RWPE2 (cell line): ENCODE measurements at regions not wholly inside any gene's neighbourhood (a gene's known extent, or its start where the extent isn't known, plus 50 kb on each side); places are given as distances from the start of the nearest gene placed in this dataset.

Source experiments
- ATAC-seq: fragments of 200-7000 bp; cut with Tn5 transposase; 3 replicates; pipeline ENCODE4 v1.9.1; 2021; ENCODE audit warnings: low read depth
- DNase-seq: peaks from one replicate; pipeline ENCODE4 v3.0.0-alpha.2; 2020; ENCODE audit warnings: low spot score
- H3K27ac ChIP-seq: fragments of 450-650 bp; 2 replicates; pipeline ENCODE4 v1.5.1; 2017; ENCODE audit warnings: mild to moderate bottlenecking; ENCODE audit not compliant: poor library complexity, severe bottlenecking
- H3K27me3 ChIP-seq: fragments of 250-450 bp; sonication (Bioruptor Pico); 2 replicates; pipeline ENCODE4 v1.5.1; 2021; ENCODE audit warnings: mild to moderate bottlenecking, moderate library complexity; ENCODE audit not compliant: insufficient read depth, poor library complexity, severe bottlenecking
- H3K36me3 ChIP-seq: fragments of 250-450 bp; sonication (Bioruptor Pico); 2 replicates; pipeline ENCODE4 v1.5.1; 2020; ENCODE audit warnings: low read depth, mild to moderate bottlenecking, moderate library complexity
- H3K4me1 ChIP-seq: fragments of 250-450 bp; sonication (Bioruptor Pico); 2 replicates; pipeline ENCODE4 v1.5.1; 2021; ENCODE audit warnings: mild to moderate bottlenecking, moderate library complexity; ENCODE audit not compliant: insufficient read depth, poor library complexity, severe bottlenecking
- H3K4me3 ChIP-seq: fragments of 250-450 bp; sonication (Bioruptor Pico); 2 replicates; pipeline ENCODE4 v1.5.1; 2021; ENCODE audit warnings: mild to moderate bottlenecking, moderate library complexity; ENCODE audit not compliant: severe bottlenecking
- H3K9me3 ChIP-seq: fragments of 250-450 bp; sonication (Bioruptor Pico); 2 replicates; pipeline ENCODE4 v1.5.1; 2021; ENCODE audit warnings: mild to moderate bottlenecking, moderate library complexity; ENCODE audit not compliant: severe bottlenecking
- CTCF ChIP-seq: fragments of 450-650 bp; IDR thresholded peaks from one replicate; pipeline ENCODE4 v1.5.1; 2017; ENCODE audit warnings: mild to moderate bottlenecking, moderate library complexity; ENCODE audit not compliant: poor library complexity, severe bottlenecking

GRCh38 chr15:37837276-37837675 lies 97.2 kb upstream of the TMCO5A start:
- Histone ChIP-seq H3K4me1 (no peaks in the 10 kb centered on the region), H3K4me3 (no peak overlapping the region), H3K27me3 (peaks cover 13% of the 10 kb centered on the region), H3K9me3 (no peaks in the 10 kb centered on the region), H3K36me3 (no peaks in the 10 kb centered on the region), H3K27ac (no peak overlapping the region)
- DNase-seq (no peak), ATAC-seq (no peak)
- no peak for TF ChIP-seq CTCF

- no peak overlapping the region for H3K4me3 ChIP-seq
- H3K36me3 ChIP-seq = no peaks in the 10 kb centered on the region
- no peak for TF ChIP-seq CTCF
- H3K27ac ChIP-seq = no peak overlapping the region
- H3K9me3 ChIP-seq = no peaks in the 10 kb centered on the region
- H3K4me1 ChIP-seq = no peaks in the 10 kb centered on the region
- H3K27me3 ChIP-seq = no peaks in the 10 kb centered on the region
- DNase-seq (no peak), ATAC-seq (no peak)
Observed at GRCh38 chr15:37847776-37848175, 86.7 kb upstream of the TMCO5A start.

- H3K4me3 ChIP-seq = no peak overlapping the region
- no peak for TF ChIP-seq CTCF
- H3K27ac ChIP-seq = no peak overlapping the region
- H3K9me3 ChIP-seq = no peaks in the 10 kb centered on the region
- H3K4me1 ChIP-seq = no peaks in the 10 kb centered on the region
- DNase-seq (no peak), ATAC-seq (no peak)
- no peaks in the 10 kb centered on the region for H3K27me3 ChIP-seq
- no peaks in the 10 kb centered on the region for H3K36me3 ChIP-seq
Observed at GRCh38 chr15:37856109-37856508, 78.3 kb upstream of the TMCO5A start.

GRCh38 chr15:37860896-37861295 lies 73.5 kb upstream of the TMCO5A start:
- Histone ChIP-seq H3K4me1 (no peaks in the 10 kb centered on the region), H3K36me3 (no peaks in the 10 kb centered on the region), H3K27me3 (peaks cover 4% of the 10 kb centered on the region), H3K4me3 (no peak overlapping the region), H3K9me3 (no peaks in the 10 kb centered on the region), H3K27ac (no peak overlapping the region)
- no peak for DNase-seq
- no peak for ATAC-seq
- no peak for TF ChIP-seq CTCF

- DNase-seq (no peak), ATAC-seq (no peak)
- Histone ChIP-seq H3K27me3 (peaks cover 19% of the 10 kb centered on the region), H3K4me3 (no peak overlapping the region), H3K4me1 (no peaks in the 10 kb centered on the region), H3K36me3 (no peaks in the 10 kb centered on the region), H3K27ac (no peak overlapping the region), H3K9me3 (no peaks in the 10 kb centered on the region)
- no peak for TF ChIP-seq CTCF
Observed at GRCh38 chr15:37865687-37866086, 68.8 kb upstream of the TMCO5A start.
